PC-9 (cell line): ENCODE measurements at regions not wholly inside any gene's neighbourhood (a gene's known extent, or its start where the extent isn't known, plus 50 kb on each side); places are given as distances from the start of the nearest gene placed in this dataset.

Experiments
- BruUV-seq: library from RNA; stranded (reverse); fragments of 400-500 nt; replicated peaks from 2 replicates; lab custom pipeline; 2021; lab: Mats Ljungman, UMichigan
- CTCF ChIA-PET: fragments of 300-600 bp; sonication (Branson Sonifier 250); formaldehyde crosslinking; loops from one replicate; lab custom pipeline; 2022; ENCODE audit warnings: antibody characterized with exemption; lab: Charles Lee
- POLR2A ChIA-PET: fragments of 300-600 bp; sonication (Branson Sonifier 250); formaldehyde crosslinking; loops from one replicate; lab custom pipeline; 2022; ENCODE audit warnings: antibody characterized with exemption; ENCODE audit not compliant: unreplicated experiment; lab: Charles Lee
- DNase-seq, 2 experiments: peaks; one replicate each; pipeline versions ENCODE4 v3.0.0 to v3.0.0-alpha.2; 2015 to 2022; ENCODE audit warnings: mixed read lengths in 1 of 2
- H2AFZ ChIP-seq: fragments of 200-600 bp; sonication (generic); 2 replicates; pipeline ENCODE4 v1.8.1; 2017; ENCODE audit warnings: antibody characterized with exemption
- H3F3A ChIP-seq: fragments of 200-600 bp; sonication (generic); 2 replicates; pipeline ENCODE4 v1.8.1; 2017; ENCODE audit warnings: antibody characterized with exemption, mild to moderate bottlenecking, low read depth; ENCODE audit not compliant: insufficient read depth
- H3K27ac ChIP-seq: fragments of 200-600 bp; sonication (generic); 2 replicates; pipeline ENCODE4 v1.6.1; 2016; ENCODE audit warnings: mixed run types
- H3K27me3 ChIP-seq: fragments of 200-600 bp; sonication (generic); 2 replicates; pipeline ENCODE4 v1.6.1; 2016; ENCODE audit warnings: low read depth, mixed run types; ENCODE audit not compliant: insufficient read depth
- H3K36me3 ChIP-seq: fragments of 200-600 bp; sonication (generic); 2 replicates; pipeline ENCODE4 v1.6.1; 2016; ENCODE audit warnings: low read depth, mixed run types
- H3K4me1 ChIP-seq: fragments of 200-600 bp; sonication (generic); replicated peaks from 2 replicates; pipeline ENCODE4 v1.6.1; 2016; ENCODE audit warnings: mixed run types; ENCODE audit not compliant: insufficient read depth
- H3K4me2 ChIP-seq: fragments of 200-600 bp; sonication (generic); 2 replicates; pipeline ENCODE4 v1.6.1; 2017; ENCODE audit warnings: mixed run types
- H3K4me3 ChIP-seq: fragments of 200-600 bp; sonication (generic); 2 replicates; pipeline ENCODE4 v1.6.1; 2016; ENCODE audit warnings: mixed run types
- H3K79me2 ChIP-seq: fragments of 200-600 bp; sonication (generic); 2 replicates; pipeline ENCODE4 v1.6.1; 2017; ENCODE audit warnings: low read depth, mixed run types
- H3K9me2 ChIP-seq: fragments of 200-600 bp; sonication (generic); 2 replicates; pipeline ENCODE4 v1.8.1; 2017; ENCODE audit warnings: mild to moderate bottlenecking; ENCODE audit not compliant: insufficient read depth
- H3K9me3 ChIP-seq: fragments of 200-600 bp; sonication (generic); 2 replicates; pipeline ENCODE4 v1.8.1; 2016; ENCODE audit warnings: low read depth; ENCODE audit not compliant: insufficient read depth
- H4K20me1 ChIP-seq: fragments of 200-600 bp; sonication (generic); 2 replicates; pipeline ENCODE4 v1.8.1; 2017; ENCODE audit not compliant: insufficient read depth
- CTCF ChIP-seq: fragments of 200-600 bp; sonication (generic); conservative IDR thresholded peaks from 2 replicates; pipeline ENCODE4 v1.6.1; 2017; ENCODE audit warnings: mixed run types, antibody characterized with exemption, mild to moderate bottlenecking, moderate library complexity
- EZH2 ChIP-seq: fragments of 200-600 bp; sonication (generic); IDR thresholded peaks from 2 replicates; pipeline ENCODE4 v1.8.0; 2017; ENCODE audit warnings: antibody characterized with exemption, low read depth
- intact Hi-C: fragments of 100-400 bp; cut with micrococcal nuclease; formaldehyde crosslinking; loops from one replicate; pipeline ENCODE4 v1.10.0; 2022; ENCODE audit not compliant: unreplicated experiment

GRCh38 chr13:73142071-73142470, 83.3 kb downstream of the KLF5 start:
- CTCF ChIA-PET: interaction anchor here (0.6 kb wide), 1 partner anchor 82 kb away, joined by 3 read pairs; no protein-coding TSS in a partner anchor
- no peak overlapping the region for H3K27ac ChIP-seq
- BruUV-seq: no TSS peak
- no peak overlapping the region for H3K4me3 ChIP-seq
- no peaks in the 10 kb centered on the region for H3K36me3 ChIP-seq
- no peak overlapping the region; the same call in 1 of the 2 replicates for H2AFZ ChIP-seq
- H3F3A ChIP-seq: peaks cover 39% of the 10 kb centered on the region
- no peaks in the 10 kb centered on the region for H3K9me2 ChIP-seq
- no peak overlapping the region for H3K4me2 ChIP-seq
- TF ChIP-seq EZH2 (no peak), CTCF (no peak)
- H3K4me1 ChIP-seq: peaks cover 59% of the 10 kb centered on the region
- H3K27me3 ChIP-seq: no peaks in the 10 kb centered on the region
- H3K79me2 ChIP-seq: 0 out of 2 replicates have a peak, but pooled peaks cover 3% of the 10 kb centered on the region
- DNase-seq: no peak
- POLR2A ChIA-PET: interaction anchor here (0.6 kb wide), 1 partner anchor 9 kb away, joined by 7 read pairs; no protein-coding TSS in a partner anchor
- H4K20me1 ChIP-seq: no peaks in the 10 kb centered on the region
- intact Hi-C loops: no loop called here
- H3K9me3 ChIP-seq: no peaks in the 10 kb centered on the region; the same call in none of the 2 replicates

GRCh38 chr13:73141292-73141771, 82.5 kb downstream of the KLF5 start:
- TF ChIP-seq CTCF: no peak
- no peak for TF ChIP-seq EZH2
- H3F3A ChIP-seq: peaks cover 43% of the 10 kb centered on the region
- no peak overlapping the region for H3K4me3 ChIP-seq
- H3K9me2 ChIP-seq: no peaks in the 10 kb centered on the region
- H3K4me2 ChIP-seq: 0 out of 2 replicates have a peak overlapping the region, but pooled peaks have one; percentile 8
- H4K20me1 ChIP-seq: no peaks in the 10 kb centered on the region
- peak overlapping the region; percentile 100 for H3K27ac ChIP-seq
- DNase-seq: no peak
- ChIA-PET CTCF (interaction anchor here (0.6 to 0.7 kb wide), 2 partner anchors 54 to 81 kb away, joined by 3 read pairs; no protein-coding TSS in a partner anchor), POLR2A (interaction anchor here (0.6 kb wide), 3 partner anchors 10 to 96 kb away, joined by 7 to 8 read pairs (median 7); no protein-coding TSS in a partner anchor)
- no peaks in the 10 kb centered on the region for H3K27me3 ChIP-seq
- H3K79me2 ChIP-seq: 0 out of 2 replicates have a peak, but pooled peaks cover 5% of the 10 kb centered on the region
- intact Hi-C loops: no loop called here
- no peaks in the 10 kb centered on the region for H3K36me3 ChIP-seq
- no TSS peak for BruUV-seq
- H3K9me3 ChIP-seq: no peaks in the 10 kb centered on the region; the same call in none of the 2 replicates
- no peak overlapping the region for H2AFZ ChIP-seq
- H3K4me1 ChIP-seq: peaks cover 59% of the 10 kb centered on the region

GRCh38 chr13:73140801-73141200, 82.0 kb downstream of the KLF5 start:
- Histone ChIP-seq H4K20me1 (no peaks in the 10 kb centered on the region), H3K4me3 (no peak overlapping the region), H3F3A (peaks cover 43% of the 10 kb centered on the region), H3K79me2 (0 out of 2 replicates have a peak, but pooled peaks cover 5% of the 10 kb centered on the region), H3K4me2 (peak overlapping the region; percentile 97), H3K9me2 (no peaks in the 10 kb centered on the region), H3K27me3 (no peaks in the 10 kb centered on the region), H3K9me3 (no peaks in the 10 kb centered on the region; the same call in 1 of the 2 replicates), H3K4me1 (peaks cover 63% of the 10 kb centered on the region), H3K36me3 (no peaks in the 10 kb centered on the region), H3K27ac (peak overlapping the region; percentile 100), H2AFZ (no peak overlapping the region)
- DNase-seq: no peak
- TF ChIP-seq EZH2 (no peak), CTCF (no peak)
- intact Hi-C loops: no loop called here
- no TSS peak for BruUV-seq
- ChIA-PET POLR2A (interaction anchor here (0.6 kb wide), 1 partner anchor 96 kb away, joined by 7 read pairs; no protein-coding TSS in a partner anchor), CTCF (no interaction called here)
